ENCODE measurements at regions not wholly inside any gene's neighbourhood (a gene's known extent, or its start where the extent isn't known, plus 50 kb on each side); places are given as distances from the start of the nearest gene placed in this dataset.

DNA sequence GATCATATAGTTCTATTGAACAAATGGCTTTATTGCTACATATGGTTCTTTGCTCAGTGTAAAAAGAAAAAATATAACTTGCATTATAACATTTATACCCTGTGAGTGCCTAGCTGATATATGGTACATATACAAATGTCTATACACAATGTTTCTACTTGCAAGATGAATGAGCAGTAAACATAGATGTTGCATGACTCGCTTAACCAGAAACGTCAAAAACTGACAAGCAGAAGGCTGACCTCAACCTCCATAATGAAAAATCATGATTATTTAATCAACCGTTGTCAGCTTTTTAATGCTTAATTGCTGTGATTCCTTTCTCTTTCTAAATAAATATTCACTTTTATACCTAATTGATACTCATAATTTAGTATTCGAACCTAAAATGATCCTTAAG is 183.3 kb downstream of the PTN start (continued):
- TF ChIP-seq, protein P1, sequence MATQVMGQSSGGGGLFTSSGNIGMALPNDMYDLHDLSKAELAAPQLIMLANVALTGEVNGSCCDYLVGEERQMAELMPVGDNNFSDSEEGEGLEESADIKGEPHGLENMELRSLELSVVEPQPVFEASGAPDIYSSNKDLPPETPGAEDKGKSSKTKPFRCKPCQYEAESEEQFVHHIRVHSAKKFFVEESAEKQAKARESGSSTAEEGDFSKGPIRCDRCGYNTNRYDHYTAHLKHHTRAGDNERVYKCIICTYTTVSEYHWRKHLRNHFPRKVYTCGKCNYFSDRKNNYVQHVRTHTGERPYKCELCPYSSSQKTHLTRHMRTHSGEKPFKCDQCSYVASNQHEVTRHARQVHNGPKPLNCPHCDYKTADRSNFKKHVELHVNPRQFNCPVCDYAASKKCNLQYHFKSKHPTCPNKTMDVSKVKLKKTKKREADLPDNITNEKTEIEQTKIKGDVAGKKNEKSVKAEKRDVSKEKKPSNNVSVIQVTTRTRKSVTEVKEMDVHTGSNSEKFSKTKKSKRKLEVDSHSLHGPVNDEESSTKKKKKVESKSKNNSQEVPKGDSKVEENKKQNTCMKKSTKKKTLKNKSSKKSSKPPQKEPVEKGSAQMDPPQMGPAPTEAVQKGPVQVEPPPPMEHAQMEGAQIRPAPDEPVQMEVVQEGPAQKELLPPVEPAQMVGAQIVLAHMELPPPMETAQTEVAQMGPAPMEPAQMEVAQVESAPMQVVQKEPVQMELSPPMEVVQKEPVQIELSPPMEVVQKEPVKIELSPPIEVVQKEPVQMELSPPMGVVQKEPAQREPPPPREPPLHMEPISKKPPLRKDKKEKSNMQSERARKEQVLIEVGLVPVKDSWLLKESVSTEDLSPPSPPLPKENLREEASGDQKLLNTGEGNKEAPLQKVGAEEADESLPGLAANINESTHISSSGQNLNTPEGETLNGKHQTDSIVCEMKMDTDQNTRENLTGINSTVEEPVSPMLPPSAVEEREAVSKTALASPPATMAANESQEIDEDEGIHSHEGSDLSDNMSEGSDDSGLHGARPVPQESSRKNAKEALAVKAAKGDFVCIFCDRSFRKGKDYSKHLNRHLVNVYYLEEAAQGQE (IDR thresholded peaks at IDR 0.05; ENCODE audit: unreplicated experiment), result no peak
- no peak for TF ChIP-seq EZH2 (IDR thresholded peaks at IDR 0.05; ENCODE audit: low read depth, unreplicated experiment)
- TF ChIP-seq, protein P2, sequence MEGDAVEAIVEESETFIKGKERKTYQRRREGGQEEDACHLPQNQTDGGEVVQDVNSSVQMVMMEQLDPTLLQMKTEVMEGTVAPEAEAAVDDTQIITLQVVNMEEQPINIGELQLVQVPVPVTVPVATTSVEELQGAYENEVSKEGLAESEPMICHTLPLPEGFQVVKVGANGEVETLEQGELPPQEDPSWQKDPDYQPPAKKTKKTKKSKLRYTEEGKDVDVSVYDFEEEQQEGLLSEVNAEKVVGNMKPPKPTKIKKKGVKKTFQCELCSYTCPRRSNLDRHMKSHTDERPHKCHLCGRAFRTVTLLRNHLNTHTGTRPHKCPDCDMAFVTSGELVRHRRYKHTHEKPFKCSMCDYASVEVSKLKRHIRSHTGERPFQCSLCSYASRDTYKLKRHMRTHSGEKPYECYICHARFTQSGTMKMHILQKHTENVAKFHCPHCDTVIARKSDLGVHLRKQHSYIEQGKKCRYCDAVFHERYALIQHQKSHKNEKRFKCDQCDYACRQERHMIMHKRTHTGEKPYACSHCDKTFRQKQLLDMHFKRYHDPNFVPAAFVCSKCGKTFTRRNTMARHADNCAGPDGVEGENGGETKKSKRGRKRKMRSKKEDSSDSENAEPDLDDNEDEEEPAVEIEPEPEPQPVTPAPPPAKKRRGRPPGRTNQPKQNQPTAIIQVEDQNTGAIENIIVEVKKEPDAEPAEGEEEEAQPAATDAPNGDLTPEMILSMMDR (conservative IDR thresholded peaks at IDR 0.05; ENCODE audit: low read depth in 2 of 2), result no peak

- Histone ChIP-seq H3K4me1 (ENCODE audit: insufficient read depth) (no peaks in the 10 kb centered on the region), H3K36me3 (ENCODE audit: insufficient read depth) (no peaks in the 10 kb centered on the region), H3K9me2 (ENCODE audit: insufficient read depth) (no peaks in the 10 kb centered on the region), H4K20me1 (replicated peaks; ENCODE audit: insufficient read depth) (no peaks in the 10 kb centered on the region), H3K79me2 (replicated peaks; ENCODE audit: insufficient read depth) (no peaks in the 10 kb centered on the region), H2AFZ (no peak overlapping the region), H3K27ac (ENCODE audit: low read depth) (no peak overlapping the region), H3K4me3 (no peak overlapping the region), H3K4me2 (no peak overlapping the region), H3F3A (replicated peaks; ENCODE audit: low read depth) (no peaks in the 10 kb centered on the region), H3K27me3 (ENCODE audit: insufficient read depth) (no peaks in the 10 kb centered on the region)
- ATAC-seq (no peak), DNase-seq (ENCODE audit: low spot score) (no peak)
- H3K4me3 Mint-ChIP-seq, result no peak overlapping the region
- H3K4me1 Mint-ChIP-seq, result no peaks in the 10 kb centered on the region
- H3K36me3 Mint-ChIP-seq (ENCODE audit: low read depth), result no peaks in the 10 kb centered on the region
- H3K27me3 Mint-ChIP-seq (ENCODE audit: insufficient read depth, low read depth, poor library complexity), result no peaks in the 10 kb centered on the region
- no peak overlapping the region for H3K27ac Mint-ChIP-seq
- no peaks in the 10 kb centered on the region for H3K9me3 Mint-ChIP-seq
- TF ChIP-seq STAT1 (IDR thresholded peaks at IDR 0.05; ENCODE audit: unreplicated experiment) (no peak), EZH2phosphoT487 (IDR thresholded peaks at IDR 0.05; ENCODE audit: unreplicated experiment) (no peak), NANOG (IDR thresholded peaks at IDR 0.05; ENCODE audit: borderline replicate concordance) (no peak), ZNF462 (CRISPR knock-in tag; IDR thresholded peaks at IDR 0.05) (no peak), ZNF114 (CRISPR knock-in tag; IDR thresholded peaks at IDR 0.05) (no peak)
- TF ChIP-seq, protein P2 (conservative IDR thresholded peaks at IDR 0.05; ENCODE audit: low read depth in 2 of 2), result no peak
- TF ChIP-seq, protein P3, sequence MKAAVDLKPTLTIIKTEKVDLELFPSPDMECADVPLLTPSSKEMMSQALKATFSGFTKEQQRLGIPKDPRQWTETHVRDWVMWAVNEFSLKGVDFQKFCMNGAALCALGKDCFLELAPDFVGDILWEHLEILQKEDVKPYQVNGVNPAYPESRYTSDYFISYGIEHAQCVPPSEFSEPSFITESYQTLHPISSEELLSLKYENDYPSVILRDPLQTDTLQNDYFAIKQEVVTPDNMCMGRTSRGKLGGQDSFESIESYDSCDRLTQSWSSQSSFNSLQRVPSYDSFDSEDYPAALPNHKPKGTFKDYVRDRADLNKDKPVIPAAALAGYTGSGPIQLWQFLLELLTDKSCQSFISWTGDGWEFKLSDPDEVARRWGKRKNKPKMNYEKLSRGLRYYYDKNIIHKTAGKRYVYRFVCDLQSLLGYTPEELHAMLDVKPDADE (IDR thresholded peaks at IDR 0.05), result no peak
These were observed 186.3 kb downstream of the PTN start for GRCh38 chr7:137157256-137157655.
